ENCODE measurements at regions not wholly inside any gene's neighbourhood (a gene's known extent, or its start where the extent isn't known, plus 50 kb on each side); places are given as distances from the start of the nearest gene placed in this dataset.

DNA sequence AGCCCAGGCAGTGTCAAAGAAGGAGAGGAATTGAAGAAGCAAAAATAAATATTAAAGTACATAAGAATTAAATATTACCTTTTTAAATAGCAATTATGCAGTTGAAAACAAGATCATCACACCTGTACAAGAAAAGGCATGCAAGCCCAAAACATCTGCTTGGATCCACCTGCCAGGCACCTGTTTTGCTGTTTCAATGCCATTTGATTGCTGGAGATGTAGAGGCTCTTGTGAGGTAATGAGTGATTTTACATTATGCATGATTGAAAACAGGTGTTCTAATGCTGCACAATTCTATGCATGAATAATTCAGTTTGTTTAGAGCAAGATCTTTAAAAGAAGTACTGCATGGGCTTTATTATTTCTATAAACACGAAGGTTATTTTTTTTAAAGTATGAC, 700.6 kb upstream of the ZEB2 start:
- TF ChIP-seq, protein P1, sequence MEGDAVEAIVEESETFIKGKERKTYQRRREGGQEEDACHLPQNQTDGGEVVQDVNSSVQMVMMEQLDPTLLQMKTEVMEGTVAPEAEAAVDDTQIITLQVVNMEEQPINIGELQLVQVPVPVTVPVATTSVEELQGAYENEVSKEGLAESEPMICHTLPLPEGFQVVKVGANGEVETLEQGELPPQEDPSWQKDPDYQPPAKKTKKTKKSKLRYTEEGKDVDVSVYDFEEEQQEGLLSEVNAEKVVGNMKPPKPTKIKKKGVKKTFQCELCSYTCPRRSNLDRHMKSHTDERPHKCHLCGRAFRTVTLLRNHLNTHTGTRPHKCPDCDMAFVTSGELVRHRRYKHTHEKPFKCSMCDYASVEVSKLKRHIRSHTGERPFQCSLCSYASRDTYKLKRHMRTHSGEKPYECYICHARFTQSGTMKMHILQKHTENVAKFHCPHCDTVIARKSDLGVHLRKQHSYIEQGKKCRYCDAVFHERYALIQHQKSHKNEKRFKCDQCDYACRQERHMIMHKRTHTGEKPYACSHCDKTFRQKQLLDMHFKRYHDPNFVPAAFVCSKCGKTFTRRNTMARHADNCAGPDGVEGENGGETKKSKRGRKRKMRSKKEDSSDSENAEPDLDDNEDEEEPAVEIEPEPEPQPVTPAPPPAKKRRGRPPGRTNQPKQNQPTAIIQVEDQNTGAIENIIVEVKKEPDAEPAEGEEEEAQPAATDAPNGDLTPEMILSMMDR (tag by site-specific recombination; IDR thresholded peaks at IDR 0.05) = no peak
- TF ChIP-seq ZNF37A (tag by site-specific recombination; IDR thresholded peaks at IDR 0.05) = no peak
- TF ChIP-seq ZNF302 (tag by site-specific recombination; IDR thresholded peaks at IDR 0.05; ENCODE audit: low read depth) = no peak
- TF ChIP-seq RBAK (tag by site-specific recombination; IDR thresholded peaks at IDR 0.05) = no peak
- TF ChIP-seq FEZF1 (tag by site-specific recombination; IDR thresholded peaks at IDR 0.05) = no peak
- TF ChIP-seq, protein P2, sequence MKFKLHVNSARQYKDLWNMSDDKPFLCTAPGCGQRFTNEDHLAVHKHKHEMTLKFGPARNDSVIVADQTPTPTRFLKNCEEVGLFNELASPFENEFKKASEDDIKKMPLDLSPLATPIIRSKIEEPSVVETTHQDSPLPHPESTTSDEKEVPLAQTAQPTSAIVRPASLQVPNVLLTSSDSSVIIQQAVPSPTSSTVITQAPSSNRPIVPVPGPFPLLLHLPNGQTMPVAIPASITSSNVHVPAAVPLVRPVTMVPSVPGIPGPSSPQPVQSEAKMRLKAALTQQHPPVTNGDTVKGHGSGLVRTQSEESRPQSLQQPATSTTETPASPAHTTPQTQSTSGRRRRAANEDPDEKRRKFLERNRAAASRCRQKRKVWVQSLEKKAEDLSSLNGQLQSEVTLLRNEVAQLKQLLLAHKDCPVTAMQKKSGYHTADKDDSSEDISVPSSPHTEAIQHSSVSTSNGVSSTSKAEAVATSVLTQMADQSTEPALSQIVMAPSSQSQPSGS (tag by site-specific recombination; IDR thresholded peaks at IDR 0.05; ENCODE audit: low read depth) = no peak
- TF ChIP-seq, protein P3, sequence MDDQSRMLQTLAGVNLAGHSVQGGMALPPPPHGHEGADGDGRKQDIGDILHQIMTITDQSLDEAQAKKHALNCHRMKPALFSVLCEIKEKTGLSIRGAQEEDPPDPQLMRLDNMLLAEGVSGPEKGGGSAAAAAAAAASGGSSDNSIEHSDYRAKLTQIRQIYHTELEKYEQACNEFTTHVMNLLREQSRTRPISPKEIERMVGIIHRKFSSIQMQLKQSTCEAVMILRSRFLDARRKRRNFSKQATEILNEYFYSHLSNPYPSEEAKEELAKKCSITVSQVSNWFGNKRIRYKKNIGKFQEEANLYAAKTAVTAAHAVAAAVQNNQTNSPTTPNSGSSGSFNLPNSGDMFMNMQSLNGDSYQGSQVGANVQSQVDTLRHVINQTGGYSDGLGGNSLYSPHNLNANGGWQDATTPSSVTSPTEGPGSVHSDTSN (CRISPR knock-in tag; IDR thresholded peaks at IDR 0.05) = no peak
- TF ChIP-seq, protein P4, sequence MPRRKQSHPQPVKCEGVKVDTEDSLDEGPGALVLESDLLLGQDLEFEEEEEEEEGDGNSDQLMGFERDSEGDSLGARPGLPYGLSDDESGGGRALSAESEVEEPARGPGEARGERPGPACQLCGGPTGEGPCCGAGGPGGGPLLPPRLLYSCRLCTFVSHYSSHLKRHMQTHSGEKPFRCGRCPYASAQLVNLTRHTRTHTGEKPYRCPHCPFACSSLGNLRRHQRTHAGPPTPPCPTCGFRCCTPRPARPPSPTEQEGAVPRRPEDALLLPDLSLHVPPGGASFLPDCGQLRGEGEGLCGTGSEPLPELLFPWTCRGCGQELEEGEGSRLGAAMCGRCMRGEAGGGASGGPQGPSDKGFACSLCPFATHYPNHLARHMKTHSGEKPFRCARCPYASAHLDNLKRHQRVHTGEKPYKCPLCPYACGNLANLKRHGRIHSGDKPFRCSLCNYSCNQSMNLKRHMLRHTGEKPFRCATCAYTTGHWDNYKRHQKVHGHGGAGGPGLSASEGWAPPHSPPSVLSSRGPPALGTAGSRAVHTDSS (tag by site-specific recombination; IDR thresholded peaks at IDR 0.05) = no peak
- no peak for TF ChIP-seq ZNF311 (tag by site-specific recombination; IDR thresholded peaks at IDR 0.05; ENCODE audit: borderline replicate concordance)

Data from HEK293 (cell line).